ENCODE measurements at regions not wholly inside any gene's neighbourhood (a gene's known extent, or its start where the extent isn't known, plus 50 kb on each side); places are given as distances from the start of the nearest gene placed in this dataset.

DNA sequence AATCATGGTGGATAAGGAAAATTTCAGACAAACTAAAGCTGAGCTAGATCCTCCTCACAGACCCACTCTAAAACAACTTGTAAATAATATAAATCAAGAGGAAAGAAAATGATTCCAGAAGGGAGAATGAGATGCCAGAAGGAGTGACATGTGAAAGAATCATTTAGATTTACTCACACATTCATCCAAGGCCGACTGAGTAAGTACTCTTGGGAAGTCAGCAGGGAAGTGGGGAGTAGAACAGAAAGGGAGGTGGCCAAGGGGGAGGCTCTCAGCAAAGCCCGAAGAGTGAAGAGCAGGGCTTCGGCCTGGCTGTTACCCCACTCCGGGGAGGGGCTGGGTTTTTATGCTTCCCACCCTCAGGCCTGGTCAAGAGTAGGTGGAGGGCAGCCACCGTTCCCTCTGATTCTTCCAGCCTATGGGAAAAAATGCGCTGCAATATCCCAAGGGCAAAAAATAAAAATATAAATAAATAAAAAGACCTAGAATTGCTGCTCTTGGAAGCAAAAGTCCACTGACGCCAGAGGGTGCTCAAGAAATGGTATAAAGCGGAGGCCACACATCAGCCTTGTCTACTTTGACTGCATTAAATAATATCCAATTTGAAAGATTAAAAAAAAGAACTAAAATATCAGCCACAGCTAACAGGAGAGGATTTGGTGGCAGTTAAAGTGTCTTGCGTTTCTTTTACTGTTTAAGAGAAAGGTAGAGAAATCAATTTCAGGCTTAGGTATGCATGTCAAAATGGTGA, 110.2 kb upstream of the COL5A1 start:
- H3K4me1 ChIP-seq (ENCODE audit: control insufficient read depth, insufficient read depth, low read length): peaks cover 17% of the 10 kb centered on the region
- no peak overlapping the region for H2AK9ac ChIP-seq (replicated peaks; ENCODE audit: low read depth, low read length, poor library complexity)
- H3K36me3 ChIP-seq (ENCODE audit: control insufficient read depth, insufficient read depth, low read length): no peaks in the 10 kb centered on the region
- CTCF ChIA-PET: no interaction called here
- no peak overlapping the region for H3K14ac ChIP-seq (replicated peaks; ENCODE audit: low read depth, low read length)
- no peaks in the 10 kb centered on the region for H3K79me1 ChIP-seq (ENCODE audit: low read depth in 1 of 2, low read length in 2 of 2)
- H2BK20ac ChIP-seq (ENCODE audit: low read depth, low read length): no peak overlapping the region
- H2AK5ac ChIP-seq (ENCODE audit: low read depth, low read length): no peak overlapping the region
- WGBS, 2 experiments (ENCODE audit: extremely low coverage in 2 of 2, insufficient read length in 1 of 2): no CpG with 5 or more reads among the region's 9 CpGs
- POLR2A ChIA-PET (ENCODE audit: unreplicated experiment): interaction anchor here (0.5 kb wide), 1 partner anchor 49 kb away, joined by 4 read pairs; no protein-coding TSS in a partner anchor
- no peak overlapping the region for H3K23ac ChIP-seq (ENCODE audit: low read depth, low read length)
- ATAC-seq (ENCODE audit: low read depth): no peak
- H2BK5ac ChIP-seq (ENCODE audit: low read depth, low read length, poor library complexity, severe bottlenecking): no peak overlapping the region
- H3K9ac ChIP-seq (ENCODE audit: low read depth, low read length): no peak overlapping the region
- no peak overlapping the region for H2BK15ac ChIP-seq (ENCODE audit: low read depth, low read length)
- no peaks in the 10 kb centered on the region for H4K20me1 ChIP-seq (ENCODE audit: insufficient read depth, low read length)
- H2AFZ ChIP-seq (replicated peaks; ENCODE audit: low read length, poor library complexity): no peak overlapping the region
- no peak overlapping the region for H2BK120ac ChIP-seq (ENCODE audit: low read depth, low read length)
- TF ChIP-seq MAFK (IDR thresholded peaks at IDR 0.05; ENCODE audit: low read depth, low read length): no peak
- no peak for TF ChIP-seq POLR2A (IDR thresholded peaks at IDR 0.05; ENCODE audit: low read depth, low read length)
- TF ChIP-seq MXI1 (IDR thresholded peaks at IDR 0.05; ENCODE audit: borderline replicate concordance, low read depth, low read length): no peak
- TF ChIP-seq, protein P1, sequence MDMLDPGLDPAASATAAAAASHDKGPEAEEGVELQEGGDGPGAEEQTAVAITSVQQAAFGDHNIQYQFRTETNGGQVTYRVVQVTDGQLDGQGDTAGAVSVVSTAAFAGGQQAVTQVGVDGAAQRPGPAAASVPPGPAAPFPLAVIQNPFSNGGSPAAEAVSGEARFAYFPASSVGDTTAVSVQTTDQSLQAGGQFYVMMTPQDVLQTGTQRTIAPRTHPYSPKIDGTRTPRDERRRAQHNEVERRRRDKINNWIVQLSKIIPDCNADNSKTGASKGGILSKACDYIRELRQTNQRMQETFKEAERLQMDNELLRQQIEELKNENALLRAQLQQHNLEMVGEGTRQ (IDR thresholded peaks at IDR 0.05; ENCODE audit: low read depth, low read length): no peak
- no peak for TF ChIP-seq CHD1 (IDR thresholded peaks at IDR 0.05; ENCODE audit: low read depth, low read length)
- no peak overlapping the region for H4K8ac ChIP-seq (ENCODE audit: low read depth in 2 of 2, low read length in 2 of 2)
- intact Hi-C loops (cut with micrococcal nuclease): loop anchor here (10.0 kb wide), 1 partner anchor 77 kb away; no protein-coding TSS in a partner anchor
- H3K4me3 ChIP-seq (ENCODE audit: insufficient read depth, low read depth, low read length): no peak overlapping the region
- H3K4me2 ChIP-seq (ENCODE audit: low read depth, low read length): no peak overlapping the region
- no peak overlapping the region; the same call in 1 of the 2 replicates for H3K4ac ChIP-seq (ENCODE audit: low read depth, low read length)
- no peak overlapping the region for H3K56ac ChIP-seq (ENCODE audit: extremely low read depth, insufficient read depth, low read length)
- no peak for DNase-seq
- dilution Hi-C loops (cut with HindIII; ENCODE audit: low sequenced_read_pairs, unreplicated experiment): no loop called here
- no peak overlapping the region for H3K18ac ChIP-seq (ENCODE audit: low read depth, low read length)
- peaks cover 12% of the 10 kb centered on the region for H3K9me3 ChIP-seq (ENCODE audit: control insufficient read depth, insufficient read depth, low read length)
- no TSS peak for BruUV-seq (replicated peaks)
- no peak overlapping the region for H4K91ac ChIP-seq (ENCODE audit: insufficient read depth, low read depth, low read length)
- no peak overlapping the region for H3K27ac ChIP-seq (ENCODE audit: insufficient read depth, low read length)
- H3K9me1 ChIP-seq (ENCODE audit: insufficient read depth, low read length): peaks cover 16% of the 10 kb centered on the region
- in situ Hi-C loops (cut with MboI; ENCODE audit: low sequenced_read_pairs): no loop called here
- peaks cover 1% of the 10 kb centered on the region for H3K27me3 ChIP-seq (ENCODE audit: control insufficient read depth, insufficient read depth, low read length)
- no peak overlapping the region for H4K5ac ChIP-seq (ENCODE audit: low read depth, low read length)

Data from IMR-90 (cell line).